GM21526 (cell line): ENCODE measurements at regions not wholly inside any gene's neighbourhood (a gene's known extent, or its start where the extent isn't known, plus 50 kb on each side); places are given as distances from the start of the nearest gene placed in this dataset.
A peak's percentile ranks its signal among the peaks of the same experiment; 100 is the strongest.

ENCODE experiments used
- ATAC-seq: cut with Tn5 transposase; IDR thresholded peaks from one replicate; pipeline ENCODE4 v1.9.1; 2021; ENCODE audit warnings: moderate library complexity; ENCODE audit not compliant: unreplicated experiment, low FRiP score

DNA sequence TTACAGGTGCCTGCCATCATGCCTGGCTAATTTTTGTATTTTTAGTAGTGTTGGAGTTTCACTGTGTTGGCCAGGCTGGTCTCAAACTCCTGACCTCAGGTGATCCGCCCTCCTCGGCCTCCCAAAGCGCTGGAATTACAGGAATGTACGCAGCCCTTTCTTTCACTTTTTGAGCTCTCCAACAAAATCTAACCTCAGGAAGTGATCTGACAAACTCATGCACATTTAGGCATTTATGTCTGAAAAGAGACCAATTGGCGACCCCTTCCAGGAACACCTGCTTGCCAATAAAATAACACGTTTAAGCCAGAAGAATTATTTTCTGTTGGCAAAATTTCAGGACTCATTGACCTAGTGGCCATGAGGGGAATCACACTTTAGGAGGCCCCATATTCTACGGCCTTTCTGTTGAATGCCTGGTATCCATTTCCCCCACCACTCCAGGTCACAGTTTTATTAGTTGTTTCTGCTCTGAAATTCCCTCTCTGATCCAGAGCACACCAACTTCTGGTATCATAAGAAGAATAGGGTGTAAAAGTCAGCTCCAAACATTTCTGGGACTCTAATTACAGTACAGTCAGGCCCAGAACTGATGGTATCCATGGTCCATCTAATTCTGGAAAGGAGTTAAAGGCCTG is 65.8 kb upstream of the FRMD4A start:
- no peak for ATAC-seq

DNA sequence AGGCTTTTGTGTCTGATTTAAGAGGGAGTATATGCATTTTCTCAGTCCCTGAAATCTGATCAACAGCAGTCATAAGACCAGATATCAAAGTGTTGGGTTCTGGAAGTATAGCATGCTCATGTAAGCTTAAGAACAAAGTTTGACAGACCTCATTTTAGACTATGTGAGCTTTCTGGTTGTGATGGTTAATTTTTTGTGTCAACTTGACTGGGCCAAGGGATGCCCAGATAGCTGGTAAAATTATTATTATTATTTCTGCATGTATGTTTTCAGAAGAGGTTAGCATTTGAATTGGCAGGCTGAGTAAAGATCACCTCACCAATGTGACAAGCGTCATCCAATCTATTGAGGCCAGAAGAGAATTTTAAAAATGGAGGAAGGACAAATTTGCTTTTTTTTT is 63.5 kb upstream of the FRMD4A start:
- no peak for ATAC-seq

DNA sequence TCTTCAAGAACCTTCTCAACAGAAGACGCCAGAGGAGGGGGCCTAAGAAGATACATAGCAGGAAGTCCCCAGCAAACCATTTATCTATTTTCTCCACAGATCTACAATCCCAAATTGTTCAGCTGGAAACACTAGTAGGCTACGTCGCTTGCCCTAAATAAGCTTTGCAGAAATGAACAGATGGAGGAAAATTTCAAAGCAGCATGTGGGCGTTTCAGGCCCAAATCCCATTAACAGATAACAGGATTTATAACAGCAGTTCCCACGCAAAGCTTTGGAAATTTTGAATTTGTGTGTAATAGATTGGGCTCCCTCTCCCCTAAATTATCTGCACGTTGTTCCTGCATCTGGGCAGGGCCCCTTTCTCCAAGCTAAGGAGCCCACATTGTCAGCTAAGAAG is 60.6 kb upstream of the FRMD4A start:
- ATAC-seq: no peak

DNA sequence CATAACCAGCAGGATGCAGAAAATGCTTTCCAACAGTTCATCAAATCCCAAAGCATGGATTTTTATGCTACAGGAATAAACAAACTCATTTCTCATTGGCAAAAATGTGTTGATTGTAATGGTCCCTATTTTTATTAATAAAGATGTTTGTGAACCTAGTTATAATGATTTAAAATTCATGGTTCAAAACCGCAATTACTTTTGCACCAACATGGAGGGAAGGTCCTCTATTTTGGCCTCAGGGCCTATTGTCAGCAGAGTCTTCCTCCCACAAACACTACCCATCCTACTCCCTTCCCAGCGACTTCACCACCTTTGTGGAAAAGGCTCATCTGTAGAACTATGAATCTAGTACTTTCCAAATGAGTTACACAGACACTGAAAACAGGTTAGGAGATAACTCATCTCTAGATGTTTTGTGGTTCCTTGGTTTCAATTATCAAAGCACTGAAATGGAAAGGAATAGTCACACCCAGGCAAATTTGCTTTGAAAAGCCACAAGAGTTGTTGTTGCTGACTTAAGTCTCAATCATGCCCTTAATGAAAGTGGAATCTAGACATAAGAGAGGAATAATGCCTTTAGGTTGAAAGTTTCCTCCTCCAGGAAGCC is 59.4 kb upstream of the FRMD4A start:
- ATAC-seq: peak; percentile 89

DNA sequence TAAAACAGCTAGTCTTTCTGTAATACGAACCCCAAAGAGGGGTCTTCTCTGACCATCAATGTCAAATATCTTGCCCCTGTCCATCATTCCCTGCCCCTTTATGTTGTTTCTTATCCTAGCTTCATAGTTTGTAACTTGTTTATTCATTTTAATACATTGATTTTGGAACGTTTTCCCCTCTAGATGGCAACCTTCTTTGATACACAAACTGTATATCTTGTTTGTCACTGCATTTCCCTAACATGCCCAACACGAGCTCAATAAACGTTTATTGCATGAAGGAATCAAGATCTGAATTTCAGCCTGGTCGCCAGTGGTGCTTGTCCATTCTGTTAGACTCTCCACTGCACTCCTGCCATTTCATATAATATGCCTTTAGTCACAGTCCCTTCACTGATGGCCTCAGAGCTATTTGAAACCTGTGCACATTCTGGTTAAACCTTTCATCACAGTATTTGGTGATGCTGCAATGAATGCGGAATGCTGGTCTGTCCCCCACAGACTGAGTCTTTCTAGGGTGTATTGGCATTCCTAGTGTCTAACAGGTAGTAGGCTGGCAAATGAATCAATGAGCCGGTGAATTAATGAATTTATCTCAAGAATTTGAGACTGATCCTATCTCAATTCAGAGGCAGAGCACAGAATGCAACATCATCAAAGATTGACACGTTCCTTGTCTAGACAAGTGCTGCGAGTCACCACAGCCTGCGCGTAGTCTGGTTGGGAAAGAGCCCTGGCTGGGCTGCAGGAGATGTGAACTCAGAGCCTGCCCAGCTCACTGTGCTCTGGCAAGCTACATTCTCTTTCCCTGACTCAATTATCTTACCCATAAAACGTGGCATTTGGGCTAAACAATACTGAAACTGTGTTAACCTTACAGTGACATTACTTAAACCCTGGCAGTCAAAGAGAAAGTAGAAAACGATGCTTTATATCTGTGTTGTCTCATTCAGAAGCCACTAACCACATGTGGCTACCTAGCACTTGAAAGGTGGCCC is 55.2 kb upstream of the FRMD4A start:
- ATAC-seq: no peak

DNA sequence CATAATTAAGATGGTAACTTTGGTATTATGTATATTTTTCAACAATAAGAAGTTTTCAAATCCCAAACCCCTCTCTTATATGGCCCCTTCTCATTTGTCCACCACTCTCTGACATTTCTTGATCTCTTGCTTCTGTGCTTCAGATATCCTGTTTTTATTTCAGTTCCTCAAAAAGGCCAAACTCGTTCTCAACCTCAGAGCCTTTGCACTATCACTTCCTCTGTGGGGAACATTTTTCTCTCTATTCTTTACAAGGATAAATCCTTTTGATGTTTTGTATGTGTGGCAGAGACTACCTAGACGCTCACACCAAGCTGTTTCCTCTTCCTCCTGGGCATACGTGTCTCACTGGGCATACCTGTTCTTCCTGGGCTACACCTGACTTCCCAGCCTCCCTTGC is 54.2 kb upstream of the FRMD4A start:
- no peak for ATAC-seq

DNA sequence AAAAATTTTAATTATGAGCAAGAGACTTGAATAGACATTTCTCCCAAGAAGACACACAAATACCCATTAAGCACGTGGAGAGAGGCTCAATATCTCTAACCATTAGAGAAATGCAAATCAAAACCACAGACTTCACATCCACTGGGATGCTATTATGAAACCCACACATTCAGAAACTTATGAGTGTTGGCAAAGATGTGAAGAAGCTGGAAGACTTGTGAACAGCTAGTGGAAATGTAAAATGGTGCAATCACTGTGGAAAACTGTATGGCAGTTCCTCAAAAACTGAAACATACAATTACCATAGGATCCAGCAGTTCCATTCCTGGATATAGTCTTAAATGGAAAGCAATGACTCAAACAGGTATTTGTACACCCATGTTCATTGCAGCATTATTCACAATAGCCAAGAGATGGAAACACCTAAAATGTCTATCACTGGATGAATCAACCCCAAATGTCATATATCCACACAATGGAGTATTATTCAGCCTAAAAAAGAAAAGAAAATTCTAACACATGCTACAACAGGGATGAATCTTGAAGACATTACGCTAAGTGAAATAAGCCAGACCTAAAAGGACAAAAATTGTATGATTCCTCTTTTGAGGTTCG is 53.5 kb upstream of the FRMD4A start:
- no peak for ATAC-seq

DNA sequence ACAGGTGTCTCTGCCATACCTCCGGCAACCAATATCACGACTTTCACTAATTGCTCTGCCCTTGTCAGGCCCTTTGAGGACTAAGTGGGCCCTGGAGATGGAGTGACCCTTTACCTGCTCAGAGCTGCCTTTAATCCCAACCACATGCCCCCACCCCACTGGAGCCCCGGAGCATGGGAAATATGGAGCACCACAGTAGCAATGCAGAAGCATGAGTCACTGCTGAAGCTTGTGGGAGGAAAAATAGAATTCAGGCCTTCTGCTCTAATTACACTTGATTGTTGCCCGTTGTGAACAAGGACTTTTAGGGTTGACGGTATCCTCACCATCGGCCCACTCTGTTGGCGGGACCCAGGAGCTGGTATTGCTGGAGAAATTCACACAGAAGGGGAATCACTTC is 52.5 kb upstream of the FRMD4A start:
- ATAC-seq: no peak

DNA sequence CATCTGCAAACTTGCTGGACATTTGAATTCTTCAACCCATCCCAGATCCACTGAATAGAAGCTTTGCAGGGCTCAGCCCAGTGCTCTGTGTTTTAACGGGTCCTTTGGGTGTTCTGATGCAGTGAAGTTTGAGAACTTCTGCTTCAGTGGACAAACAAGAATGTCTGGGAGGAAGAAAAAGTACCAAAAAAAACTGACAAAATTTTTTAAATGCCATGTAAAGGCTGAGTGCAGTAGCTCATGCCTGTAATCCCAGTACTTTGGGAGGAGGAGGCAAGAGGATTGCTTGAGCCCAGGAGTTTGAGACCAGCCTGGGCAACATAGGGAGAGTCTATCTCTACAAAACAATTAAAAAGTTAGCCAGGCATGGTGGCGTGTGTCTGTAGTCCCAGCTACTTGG is 51.8 kb upstream of the FRMD4A start:
- ATAC-seq: no peak

DNA sequence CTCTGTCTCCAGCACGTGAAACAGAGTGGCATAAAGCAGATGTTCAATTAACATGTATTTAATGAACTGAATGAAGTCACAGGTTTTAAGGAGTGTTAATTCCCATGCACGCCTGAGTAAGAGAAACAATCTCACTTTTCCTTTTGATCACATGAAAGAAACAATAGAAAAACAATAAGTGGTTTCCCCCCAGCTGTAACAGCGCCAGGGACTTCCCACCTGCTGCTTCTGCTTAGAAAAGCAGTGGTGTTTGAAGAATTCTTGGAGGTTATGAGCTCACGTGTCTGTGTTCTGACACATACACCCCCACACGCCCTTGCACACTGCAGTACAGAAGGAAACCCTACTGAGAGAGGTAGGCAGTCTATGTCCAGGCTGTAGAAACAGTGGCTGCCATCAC is 51.3 kb upstream of the FRMD4A start:
- ATAC-seq: no peak

DNA sequence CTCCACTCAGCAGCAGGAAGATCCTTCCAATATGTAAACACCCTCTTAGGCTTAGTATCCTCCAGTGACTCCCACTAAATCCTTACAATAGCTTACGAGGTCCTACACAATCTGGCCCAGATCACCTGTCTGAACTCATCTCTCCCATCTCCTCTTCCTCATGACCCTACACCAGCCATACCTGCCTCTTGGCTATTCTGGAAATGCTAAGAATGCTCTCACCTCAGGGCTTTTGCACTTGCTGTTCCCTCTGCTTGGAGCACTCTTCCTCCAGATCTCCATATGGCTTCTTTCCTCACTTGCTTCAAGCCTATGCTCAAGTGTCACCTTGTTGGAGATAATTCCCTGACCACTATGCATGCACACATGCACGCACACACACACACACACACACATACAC is 50.8 kb upstream of the FRMD4A start:
- no peak for ATAC-seq

DNA sequence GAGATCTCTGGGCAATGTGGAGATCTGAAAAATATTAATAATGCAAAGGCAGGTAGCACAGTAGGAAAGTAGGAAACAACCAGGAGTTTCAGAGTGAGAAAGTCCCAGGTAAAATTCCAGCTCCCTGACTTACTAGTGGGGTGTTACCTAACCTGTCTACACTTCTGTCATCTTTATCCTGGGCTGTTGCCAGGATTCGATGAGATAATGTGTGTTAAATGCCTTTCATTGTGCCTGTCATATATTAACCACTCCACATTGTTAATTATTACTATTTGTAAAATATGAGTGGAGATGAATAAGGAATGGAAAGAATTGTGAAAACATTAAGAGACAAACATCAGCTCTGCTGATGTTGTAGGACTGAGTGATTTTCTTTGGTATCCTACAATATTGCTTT is 50.0 kb upstream of the FRMD4A start:
- ATAC-seq: no peak
